ENCODE measurements at regions not wholly inside any gene's neighbourhood (a gene's known extent, or its start where the extent isn't known, plus 50 kb on each side); places are given as distances from the start of the nearest gene placed in this dataset.

DNA sequence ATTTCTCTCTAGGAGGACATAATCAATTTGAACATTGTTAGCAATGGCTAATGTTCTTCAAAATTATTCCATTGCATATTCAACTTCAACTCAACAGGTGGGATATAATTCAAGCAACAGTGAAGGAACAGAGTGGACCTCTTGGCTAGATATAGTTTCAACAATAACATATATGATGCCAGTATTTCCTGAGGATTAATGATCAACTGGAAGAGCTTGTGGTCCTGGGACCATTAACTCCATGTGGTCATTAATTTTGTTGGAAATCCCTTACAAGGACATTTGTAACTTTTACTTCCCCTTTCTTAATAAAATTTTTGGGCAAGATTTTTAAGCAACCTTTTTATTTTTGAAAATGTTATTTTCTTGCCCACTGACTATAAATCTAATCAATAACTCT, 54.3 kb upstream of the ROBO2 start:
- TF ChIP-seq, protein P1, sequence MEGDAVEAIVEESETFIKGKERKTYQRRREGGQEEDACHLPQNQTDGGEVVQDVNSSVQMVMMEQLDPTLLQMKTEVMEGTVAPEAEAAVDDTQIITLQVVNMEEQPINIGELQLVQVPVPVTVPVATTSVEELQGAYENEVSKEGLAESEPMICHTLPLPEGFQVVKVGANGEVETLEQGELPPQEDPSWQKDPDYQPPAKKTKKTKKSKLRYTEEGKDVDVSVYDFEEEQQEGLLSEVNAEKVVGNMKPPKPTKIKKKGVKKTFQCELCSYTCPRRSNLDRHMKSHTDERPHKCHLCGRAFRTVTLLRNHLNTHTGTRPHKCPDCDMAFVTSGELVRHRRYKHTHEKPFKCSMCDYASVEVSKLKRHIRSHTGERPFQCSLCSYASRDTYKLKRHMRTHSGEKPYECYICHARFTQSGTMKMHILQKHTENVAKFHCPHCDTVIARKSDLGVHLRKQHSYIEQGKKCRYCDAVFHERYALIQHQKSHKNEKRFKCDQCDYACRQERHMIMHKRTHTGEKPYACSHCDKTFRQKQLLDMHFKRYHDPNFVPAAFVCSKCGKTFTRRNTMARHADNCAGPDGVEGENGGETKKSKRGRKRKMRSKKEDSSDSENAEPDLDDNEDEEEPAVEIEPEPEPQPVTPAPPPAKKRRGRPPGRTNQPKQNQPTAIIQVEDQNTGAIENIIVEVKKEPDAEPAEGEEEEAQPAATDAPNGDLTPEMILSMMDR (IDR thresholded peaks at IDR 0.05): no peak
- TF ChIP-seq POLR2A (IDR thresholded peaks at IDR 0.05) (no peak), POLR2AphosphoS5 (IDR thresholded peaks at IDR 0.05) (no peak)

Measured in stomach (tissue), 4 donors.